Pancreas (tissue), 10 donors: ENCODE measurements at regions not wholly inside any gene's neighbourhood (a gene's known extent, or its start where the extent isn't known, plus 50 kb on each side); places are given as distances from the start of the nearest gene placed in this dataset.
"Not testable (repeated sequence)": the region's sequence is repeated elsewhere in the genome, so short reads cannot be mapped to it uniquely, and the experiment has no call there.

Experiments
- ATAC-seq, 4 donors: fragments of 200-7000 bp; cut with Tn5 transposase; one replicate each; pipeline versions ENCODE4 v1.8.0 to v1.9.1; 2020; ENCODE audit warnings: mild to moderate bottlenecking in 4 of 4, moderate library complexity in 4 of 4
- DNase-seq, 6 donors: peaks; one replicate each; pipeline ENCODE4 v3.0.0-alpha.2; 2020
- FAIRE-seq: peaks from 2 replicates; lab custom pipeline; 2012; peaks lifted over from hg19 to GRCh38; lab: Jason Lieb, UNC
- H3K27ac ChIP-seq, 4 donors: fragments of 200-600 bp; sonication (generic); 1 replicate in 3 of 4; 2 replicates in 1 of 4; pipeline versions ENCODE4 v1.5.0 to v1.8.0; 2020
- H3K27me3 ChIP-seq, 4 donors: fragments of 200-600 bp; one replicate each; pipeline ENCODE4 v1.8.0; 2021
- H3K36me3 ChIP-seq, 3 donors: fragments of 200-600 bp; sonication (generic) in 1 of 3; one replicate each; pipeline versions ENCODE4 v1.5.0 to v1.8.0; 2020 to 2021
- H3K4me1 ChIP-seq, 3 donors: fragments of 200-600 bp; one replicate each; pipeline ENCODE4 v1.8.0; 2021
- H3K4me3 ChIP-seq, 4 donors: fragments of 200-600 bp; sonication (generic) in 2 of 4; one replicate each; pipeline versions ENCODE4 v1.5.0 to v1.8.0; 2020 to 2021
- H3K9me3 ChIP-seq, 4 donors: fragments of 200-600 bp; one replicate each; pipeline ENCODE4 v1.8.0; 2021
- WGBS, 2 donors: extraction: QIAGEN DNeasy Blood & Tissue Kit; methylation state at CpG; one replicate each; pipeline ENCODE4 v1.1.7; 2013; 5-methylcytosine and 5-hydroxymethylcytosine counted together
- intact Hi-C, 3 donors: fragments of 100-400 bp; cut with DNase I; formaldehyde crosslinking; loops; one replicate each; pipeline versions ENCODE4 v1.11.1 to v1.14.2; 2022
- TF ChIP-seq, protein P1 (sequence below), 4 donors: fragments of 200-600 bp; sonication (generic) in 3 of 4; IDR thresholded peaks; one replicate each; pipeline versions ENCODE4 v1.5.0 to v1.8.0; 2021; ENCODE audit warnings: antibody characterized with exemption in 4 of 4
- donor health status: healthy with polysubstance abuse.
- donor health status: DM: no; HTN: no; CAD: no; lungs with moderate emphysema.
- donor health status: DM: no; HTN: no; CAD: no.
- donor health status: control.
- donor health status: control.
- donor health status: Bipolar disorder and iron deficiency.
- donor health status: DM: yes; HTN: yes; CAD: no.
- donor health status: DM: no; HTN: no; CAD: no.
- donor health status: DM: no; HTN: no; CAD: no.
- donor health status: DM: yes; HTN: yes; CAD: no.

DNA sequence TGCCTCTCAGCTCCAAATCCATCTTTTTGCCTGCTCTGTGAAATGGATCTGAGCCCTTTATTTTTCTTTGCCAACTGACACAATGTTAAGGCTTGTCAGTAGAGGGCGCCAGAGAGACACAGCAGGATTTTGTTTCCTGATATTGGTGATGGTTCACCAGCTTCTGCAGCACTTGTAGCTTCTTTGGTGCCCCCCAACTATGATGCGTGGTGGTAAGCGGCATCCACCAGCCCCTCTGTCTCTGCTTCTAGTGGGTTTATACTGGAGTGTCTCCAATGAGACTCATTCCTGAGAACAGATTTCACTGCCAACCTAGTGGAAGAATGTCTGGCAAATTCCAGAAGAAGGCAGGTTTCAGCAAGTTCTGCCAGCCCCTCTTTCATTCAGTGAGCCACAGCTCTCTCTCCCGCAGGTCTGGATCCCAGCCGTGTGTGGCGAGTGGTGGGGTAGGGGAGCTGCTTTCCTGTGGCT lies 471.9 kb upstream of the FRG2C start:
- intact Hi-C loops: no loop called here
- 54 to 63% methylated on average over 6 of the region's 6 CpGs for WGBS, 2 donors
- H3K36me3 ChIP-seq: no peaks in the 10 kb centered on the region
- no peaks in the 10 kb centered on the region for H3K9me3 ChIP-seq
- ATAC-seq: peak in 3 of 4 donors; percentile 43 to 66 (median 51)
- no peak overlapping the region for H3K27ac ChIP-seq
- no peaks in the 10 kb centered on the region for H3K4me1 ChIP-seq
- H3K4me3 ChIP-seq: no peak overlapping the region
- peak in 5 of 6 donors; percentile 6 to 50 (median 18) for DNase-seq
- H3K27me3 ChIP-seq: no peaks in the 10 kb centered on the region
- TF ChIP-seq, protein P1, sequence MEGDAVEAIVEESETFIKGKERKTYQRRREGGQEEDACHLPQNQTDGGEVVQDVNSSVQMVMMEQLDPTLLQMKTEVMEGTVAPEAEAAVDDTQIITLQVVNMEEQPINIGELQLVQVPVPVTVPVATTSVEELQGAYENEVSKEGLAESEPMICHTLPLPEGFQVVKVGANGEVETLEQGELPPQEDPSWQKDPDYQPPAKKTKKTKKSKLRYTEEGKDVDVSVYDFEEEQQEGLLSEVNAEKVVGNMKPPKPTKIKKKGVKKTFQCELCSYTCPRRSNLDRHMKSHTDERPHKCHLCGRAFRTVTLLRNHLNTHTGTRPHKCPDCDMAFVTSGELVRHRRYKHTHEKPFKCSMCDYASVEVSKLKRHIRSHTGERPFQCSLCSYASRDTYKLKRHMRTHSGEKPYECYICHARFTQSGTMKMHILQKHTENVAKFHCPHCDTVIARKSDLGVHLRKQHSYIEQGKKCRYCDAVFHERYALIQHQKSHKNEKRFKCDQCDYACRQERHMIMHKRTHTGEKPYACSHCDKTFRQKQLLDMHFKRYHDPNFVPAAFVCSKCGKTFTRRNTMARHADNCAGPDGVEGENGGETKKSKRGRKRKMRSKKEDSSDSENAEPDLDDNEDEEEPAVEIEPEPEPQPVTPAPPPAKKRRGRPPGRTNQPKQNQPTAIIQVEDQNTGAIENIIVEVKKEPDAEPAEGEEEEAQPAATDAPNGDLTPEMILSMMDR (IDR thresholded peaks at IDR 0.05): peak; percentile 51 to 72 (median 66)
- no peak for FAIRE-seq

DNA sequence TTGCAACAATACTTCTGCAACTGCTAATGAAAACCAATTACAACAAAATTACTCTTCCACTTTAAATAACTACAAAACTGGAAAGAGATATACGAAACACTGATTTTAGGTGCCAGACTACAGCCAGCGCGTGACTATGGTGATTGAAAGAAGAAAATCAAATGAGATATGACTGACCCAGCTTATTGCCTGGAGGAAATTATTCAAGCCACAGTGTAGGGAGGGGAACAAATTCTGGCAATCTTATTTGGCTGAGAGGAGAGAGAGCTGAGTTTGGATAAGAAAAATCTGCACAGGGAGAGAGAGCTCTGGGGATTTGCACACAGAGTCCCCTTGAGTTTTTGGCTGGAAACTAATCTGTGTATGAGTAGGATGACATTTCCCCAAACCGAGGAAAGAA lies 470.3 kb upstream of the FRG2C start:
- Histone ChIP-seq H3K4me3 (no peak overlapping the region), H3K4me1 (no peaks in the 10 kb centered on the region), H3K27me3 (no peaks in the 10 kb centered on the region), H3K36me3 (no peaks in the 10 kb centered on the region), H3K9me3 (no peaks in the 10 kb centered on the region), H3K27ac (no peak overlapping the region)
- TF ChIP-seq, protein P1 (IDR thresholded peaks at IDR 0.05): no peak
- ATAC-seq (no peak), FAIRE-seq (no peak), DNase-seq (no peak)
- intact Hi-C loops: no loop called here
- WGBS, 2 donors: 30 to 37% methylated on average over 4 of the region's 4 CpGs

DNA sequence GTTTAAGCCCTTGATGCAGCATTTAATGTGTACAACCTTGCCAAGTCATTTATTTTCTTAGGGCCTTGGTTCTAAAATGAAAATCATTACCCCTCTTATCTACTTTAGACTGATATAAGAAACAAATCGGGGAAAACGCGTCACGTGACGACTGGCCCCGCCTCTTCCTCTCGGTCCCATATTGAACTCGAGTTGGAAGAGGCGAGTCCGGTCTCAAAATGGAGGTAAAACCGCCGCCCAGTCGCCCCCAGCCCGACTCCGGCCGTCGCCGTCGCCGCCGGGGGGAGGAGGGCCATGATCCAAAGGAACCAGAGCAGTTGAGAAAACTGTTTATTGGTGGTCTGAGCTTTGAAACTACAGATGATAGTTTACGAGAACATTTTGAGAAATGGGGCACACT lies 449.8 kb upstream of the FRG2C start:
- H3K27me3 ChIP-seq, H3K9me3 ChIP-seq, H3K36me3 ChIP-seq, H3K4me1 ChIP-seq, DNase-seq, FAIRE-seq, H3K4me3 ChIP-seq, intact Hi-C loops, H3K27ac ChIP-seq: not testable (repeated sequence)
- peak in 1 of 4 donors; percentile 58 for ATAC-seq
- 76 to 90% methylated on average over 17 to 21 of the region's 22 CpGs for WGBS, 2 donors

DNA sequence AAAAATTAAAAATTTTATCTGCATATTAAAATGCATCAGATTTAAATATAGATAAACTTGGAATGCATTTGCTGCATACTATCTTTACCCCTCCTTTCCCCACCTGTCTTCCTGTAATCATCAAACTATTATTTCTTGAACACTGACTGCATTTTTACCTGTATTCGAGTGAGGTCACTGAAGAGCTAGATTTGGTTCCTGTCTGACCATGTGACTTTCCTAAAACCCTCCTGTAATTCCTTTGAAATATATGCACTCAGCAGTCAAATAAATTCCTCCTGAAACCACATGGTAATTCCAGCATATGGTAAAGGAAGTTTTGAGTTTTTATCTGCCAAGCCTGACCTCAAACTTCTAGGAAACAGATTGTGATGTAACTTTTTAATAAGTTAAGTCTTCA lies 445.6 kb upstream of the FRG2C start:
- intact Hi-C loops: no loop called here
- ATAC-seq (no peak), DNase-seq (no peak), FAIRE-seq (no peak)
- WGBS, 2 donors: 33 to 44% methylated on average over 1 of the region's 1 CpG
- H3K9me3 ChIP-seq: no peaks in the 10 kb centered on the region
- H3K27me3 ChIP-seq: no peaks in the 10 kb centered on the region
- H3K27ac ChIP-seq: no peak overlapping the region
- H3K4me1 ChIP-seq: no peaks in the 10 kb centered on the region
- TF ChIP-seq, protein P1 (IDR thresholded peaks at IDR 0.05): no peak
- H3K4me3 ChIP-seq: no peak overlapping the region
- H3K36me3 ChIP-seq: no peaks in the 10 kb centered on the region

DNA sequence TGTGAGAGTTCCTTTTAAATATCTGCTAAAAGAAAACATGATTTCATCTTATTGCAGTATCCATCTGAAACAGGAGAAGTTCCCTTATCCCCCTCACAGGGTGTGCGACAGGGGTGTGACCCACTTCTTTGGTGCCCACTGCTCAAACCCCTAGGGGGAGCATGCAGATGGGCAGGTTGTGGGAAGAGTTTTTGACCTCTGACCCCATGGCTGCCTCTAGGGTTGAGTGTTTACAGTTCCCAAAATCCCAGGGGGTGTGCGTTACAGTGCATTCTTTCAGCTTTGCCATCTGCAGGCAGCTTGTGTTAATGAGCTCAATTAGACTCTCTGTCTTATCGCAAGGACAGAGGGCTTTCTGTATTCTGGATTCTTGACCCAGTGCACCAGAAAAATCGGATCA lies 443.2 kb upstream of the FRG2C start:
- Histone ChIP-seq H3K9me3 (no peaks in the 10 kb centered on the region), H3K36me3 (no peaks in the 10 kb centered on the region), H3K4me3 (no peak overlapping the region), H3K27me3 (no peaks in the 10 kb centered on the region), H3K4me1 (no peaks in the 10 kb centered on the region), H3K27ac (no peak overlapping the region)
- TF ChIP-seq, protein P1 (IDR thresholded peaks at IDR 0.05): no peak
- ATAC-seq: no peak
- no peak for DNase-seq
- intact Hi-C loops: no loop called here
- WGBS, 2 donors: 34 to 41% methylated on average over 4 of the region's 4 CpGs
- FAIRE-seq: no peak
